Astrocyte (in vitro differentiated cells and primary cell): ENCODE measurements at regions not wholly inside any gene's neighbourhood (a gene's known extent, or its start where the extent isn't known, plus 50 kb on each side); places are given as distances from the start of the nearest gene placed in this dataset.

Experiments
- DNase-seq: peaks from one replicate; pipeline ENCODE4 v3.0.0-alpha.2; 2010; ENCODE audit warnings: low read depth
- FAIRE-seq: peaks from 2 replicates; lab custom pipeline; 2011; peaks lifted over from hg19 to GRCh38; lab: Jason Lieb, UNC
- H2AFZ ChIP-seq: 2 replicates; pipeline ENCODE4 v1.6.0; 2012; ENCODE audit warnings: low read depth, low read length, inconsistent platforms
- H3K27ac ChIP-seq: 2 replicates; pipeline ENCODE4 v1.5.1; 2011; ENCODE audit warnings: low read depth, low read length, inconsistent platforms
- H3K27me3 ChIP-seq: 2 replicates; pipeline ENCODE4 v1.6.0; 2011; ENCODE audit warnings: low read length, inconsistent platforms; ENCODE audit not compliant: insufficient read depth
- H3K36me3 ChIP-seq: 2 replicates; pipeline ENCODE4 v1.5.1; 2011; ENCODE audit warnings: low read length, inconsistent platforms; ENCODE audit not compliant: insufficient read depth
- H3K4me1 ChIP-seq: 2 replicates; pipeline ENCODE4 v1.5.1; 2011; ENCODE audit warnings: low read length, inconsistent platforms; ENCODE audit not compliant: insufficient read depth
- H3K4me2 ChIP-seq: 2 replicates; pipeline ENCODE4 v1.6.0; 2012; ENCODE audit warnings: low read length, inconsistent platforms
- H3K4me3 ChIP-seq: 2 replicates; pipeline ENCODE4 v1.5.1; 2011; ENCODE audit warnings: low read depth, mild to moderate bottlenecking, low read length, inconsistent platforms; ENCODE audit not compliant: insufficient read depth
- H3K79me2 ChIP-seq: 2 replicates; pipeline ENCODE4 v1.6.0; 2012; ENCODE audit warnings: mild to moderate bottlenecking, low read length, inconsistent platforms; ENCODE audit not compliant: insufficient read depth
- H3K9ac ChIP-seq: 2 replicates; pipeline ENCODE4 v1.6.0; 2012; ENCODE audit warnings: mild to moderate bottlenecking, low read length, inconsistent platforms
- H3K9me3 ChIP-seq: 2 replicates; pipeline ENCODE4 v1.5.1; 2012; ENCODE audit warnings: low read depth, mild to moderate bottlenecking, low read length, inconsistent platforms; ENCODE audit not compliant: insufficient read depth
- H4K20me1 ChIP-seq: 2 replicates; pipeline ENCODE4 v1.6.0; 2012; ENCODE audit warnings: low read length, inconsistent platforms; ENCODE audit not compliant: insufficient read depth
- H3K27ac Mint-ChIP-seq: one replicate; pipeline ENCODE4 v1.8.0; 2021; ENCODE audit warnings: mild to moderate bottlenecking, mixed read lengths; ENCODE audit not compliant: unreplicated experiment
- H3K27me3 Mint-ChIP-seq: one replicate; pipeline ENCODE4 v1.8.0; 2021; ENCODE audit warnings: low read depth, mixed read lengths; ENCODE audit not compliant: unreplicated experiment
- H3K36me3 Mint-ChIP-seq: one replicate; pipeline ENCODE4 v1.8.0; 2021; ENCODE audit warnings: low read depth, mixed read lengths; ENCODE audit not compliant: unreplicated experiment
- H3K4me1 Mint-ChIP-seq: one replicate; pipeline ENCODE4 v1.8.0; 2021; ENCODE audit warnings: low read depth, mixed read lengths; ENCODE audit not compliant: unreplicated experiment
- H3K4me3 Mint-ChIP-seq: one replicate; pipeline ENCODE4 v1.8.0; 2021; ENCODE audit warnings: mild to moderate bottlenecking, moderate library complexity, mixed read lengths; ENCODE audit not compliant: unreplicated experiment
- H3K9me3 Mint-ChIP-seq: one replicate; pipeline ENCODE4 v1.8.0; 2021; ENCODE audit warnings: mild to moderate bottlenecking, mixed read lengths; ENCODE audit not compliant: unreplicated experiment
- CTCF ChIP-seq: IDR thresholded peaks from 2 replicates; pipeline ENCODE4 v1.5.1; 2011; ENCODE audit warnings: low read depth, mild to moderate bottlenecking, inconsistent platforms, low read length, moderate library complexity; ENCODE audit not compliant: insufficient read depth
- EZH2 ChIP-seq: IDR thresholded peaks from 2 replicates; pipeline ENCODE4 v1.6.1; 2012; ENCODE audit warnings: mild to moderate bottlenecking, low read length, inconsistent platforms; ENCODE audit not compliant: insufficient read depth

GRCh38 chr1:229046251-229046853 is 224.6 kb upstream of the RAB4A start:
- Histone ChIP-seq H3K9ac (no peak overlapping the region), H3K79me2 (no peaks in the 10 kb centered on the region), H3K36me3 (no peaks in the 10 kb centered on the region), H3K4me1 (no peaks in the 10 kb centered on the region), H3K9me3 (no peaks in the 10 kb centered on the region), H3K4me3 (no peak overlapping the region), H3K27me3 (no peaks in the 10 kb centered on the region), H3K4me2 (no peak overlapping the region), H2AFZ (no peak overlapping the region), H4K20me1 (no peaks in the 10 kb centered on the region), H3K27ac (no peak overlapping the region)
- TF ChIP-seq EZH2 (no peak), CTCF (no peak)
- H3K27ac Mint-ChIP-seq, result no peak overlapping the region
- H3K9me3 Mint-ChIP-seq, result peaks cover 4% of the 10 kb centered on the region
- no peaks in the 10 kb centered on the region for H3K36me3 Mint-ChIP-seq
- no peak for DNase-seq
- H3K27me3 Mint-ChIP-seq, result peaks cover 21% of the 10 kb centered on the region
- FAIRE-seq, result no peak
- no peak overlapping the region for H3K4me3 Mint-ChIP-seq
- H3K4me1 Mint-ChIP-seq, result no peaks in the 10 kb centered on the region

- Histone ChIP-seq H3K4me3 (no peak overlapping the region), H3K79me2 (no peaks in the 10 kb centered on the region), H2AFZ (no peak overlapping the region), H3K36me3 (no peaks in the 10 kb centered on the region), H3K27ac (no peak overlapping the region), H3K9me3 (no peaks in the 10 kb centered on the region), H4K20me1 (no peaks in the 10 kb centered on the region), H3K9ac (no peak overlapping the region), H3K27me3 (no peaks in the 10 kb centered on the region), H3K4me1 (no peaks in the 10 kb centered on the region), H3K4me2 (no peak overlapping the region)
- H3K36me3 Mint-ChIP-seq, result no peaks in the 10 kb centered on the region
- no peak overlapping the region for H3K4me3 Mint-ChIP-seq
- no peak overlapping the region for H3K27ac Mint-ChIP-seq
- H3K9me3 Mint-ChIP-seq, result peaks cover 4% of the 10 kb centered on the region
- TF ChIP-seq EZH2, result no peak
- no peak for TF ChIP-seq CTCF
- FAIRE-seq, result no peak
- no peak for DNase-seq
- peaks cover 21% of the 10 kb centered on the region for H3K27me3 Mint-ChIP-seq
- H3K4me1 Mint-ChIP-seq, result no peaks in the 10 kb centered on the region
These were observed 223.6 kb upstream of the RAB4A start for GRCh38 chr1:229047161-229047839.
